MCF 10A (cell line): ENCODE measurements at regions not wholly inside any gene's neighbourhood (a gene's known extent, or its start where the extent isn't known, plus 50 kb on each side); places are given as distances from the start of the nearest gene placed in this dataset.
"Not testable (repeated sequence)": the region's sequence is repeated elsewhere in the genome, so short reads cannot be mapped to it uniquely, and the experiment has no call there.

ENCODE experiments used
- BruUV-seq: library from RNA; stranded (reverse); fragments of 400-500 nt; replicated peaks from 2 replicates; lab custom pipeline; 2021; lab: Mats Ljungman, UMichigan
- CTCF ChIA-PET: fragments of 300-600 bp; sonication (Branson Sonifier 250); formaldehyde crosslinking; extraction: SDS; loops from one replicate; lab custom pipeline; 2021; ENCODE audit warnings: antibody characterized with exemption, inconsistent platforms; lab: Yijun Ruan, JAX
- POLR2A ChIA-PET: fragments of 300-600, 350-650 bp; sonication (Branson Sonifier 250); formaldehyde crosslinking; extraction: SDS; loops from one replicate; lab custom pipeline; 2020; ENCODE audit warnings: antibody characterized with exemption, inconsistent platforms; lab: Yijun Ruan, JAX
- DNase-seq: peaks from one replicate; pipeline ENCODE4 v3.0.0-alpha.2; 2018; ENCODE audit not compliant: unreplicated experiment
- H3K27ac Mint-ChIP-seq: one replicate; pipeline ENCODE4 v1.8.0; 2022; ENCODE audit warnings: mild to moderate bottlenecking, low read depth, mixed read lengths; ENCODE audit not compliant: unreplicated experiment
- H3K27me3 Mint-ChIP-seq: one replicate; pipeline ENCODE4 v1.8.0; 2022; ENCODE audit warnings: mixed read lengths; ENCODE audit not compliant: insufficient read depth, unreplicated experiment
- H3K36me3 Mint-ChIP-seq: one replicate; pipeline ENCODE4 v1.8.0; 2022; ENCODE audit warnings: mild to moderate bottlenecking, moderate library complexity, mixed read lengths; ENCODE audit not compliant: insufficient read depth, unreplicated experiment
- H3K4me1 Mint-ChIP-seq: one replicate; pipeline ENCODE4 v1.8.0; 2022; ENCODE audit warnings: mixed read lengths; ENCODE audit not compliant: insufficient read depth, unreplicated experiment
- H3K4me3 Mint-ChIP-seq: one replicate; pipeline ENCODE4 v1.8.0; 2022; ENCODE audit warnings: mild to moderate bottlenecking, moderate library complexity, mixed read lengths; ENCODE audit not compliant: unreplicated experiment
- H3K9me3 Mint-ChIP-seq: one replicate; pipeline ENCODE4 v1.8.0; 2022; ENCODE audit warnings: mixed read lengths; ENCODE audit not compliant: unreplicated experiment
- CTCF ChIP-seq: fragments of 200-600 bp; IDR thresholded peaks from one replicate; pipeline ENCODE4 v1.8.0; 2022; ENCODE audit warnings: antibody characterized with exemption, mild to moderate bottlenecking; ENCODE audit not compliant: unreplicated experiment
- intact Hi-C: fragments of 100-400 bp; cut with micrococcal nuclease; formaldehyde crosslinking; loops from 2 replicates; pipeline ENCODE4 v1.14.1; 2022

GRCh38 chr5:142235870-142236672, 88.8 kb downstream of the SPRY4 start:
- intact Hi-C loops, result loop anchor here (10.0 kb wide), 1 partner anchor 1629 kb away; no protein-coding TSS in a partner anchor

GRCh38 chr5:142235050-142235797, 89.6 kb downstream of the SPRY4 start:
- Mint-ChIP-seq H3K27me3 (no peaks in the 10 kb centered on the region), H3K9me3 (no peaks in the 10 kb centered on the region), H3K36me3 (peaks cover 6% of the 10 kb centered on the region), H3K27ac (no peak overlapping the region), H3K4me1 (peaks cover 5% of the 10 kb centered on the region), H3K4me3 (no peak overlapping the region)
- no peak for DNase-seq
- intact Hi-C loops, result loop anchor here (10.0 kb wide), 1 partner anchor 1630 kb away; no protein-coding TSS in a partner anchor
- POLR2A ChIA-PET, result interaction anchor here (0.6 to 1.6 kb wide), 2 partner anchors 11 to 12 kb away, joined by 4 read pairs; no protein-coding TSS in a partner anchor
- CTCF ChIA-PET, result no interaction called here
- BruUV-seq, result no TSS peak
- no peak for TF ChIP-seq CTCF

More at GRCh38 chr5:142235870-142236672, 88.8 kb downstream of the SPRY4 start:
- H3K4me1 Mint-ChIP-seq, result peaks cover 5% of the 10 kb centered on the region
- H3K36me3 Mint-ChIP-seq, result peaks cover 6% of the 10 kb centered on the region
- TF ChIP-seq CTCF, result no peak
- CTCF ChIA-PET, result no interaction called here
- POLR2A ChIA-PET, result no interaction called here
- no peaks in the 10 kb centered on the region for H3K9me3 Mint-ChIP-seq
- H3K27me3 Mint-ChIP-seq, result no peaks in the 10 kb centered on the region
- BruUV-seq, result no TSS peak
- no peak overlapping the region for H3K4me3 Mint-ChIP-seq
- no peak for DNase-seq
- H3K27ac Mint-ChIP-seq, result no peak overlapping the region

- DNase-seq, result no peak
- ChIA-PET POLR2A (interaction anchor here (1.2 to 1.6 kb wide), 3 partner anchors 10 to 13 kb away, joined by 3 to 6 read pairs (median 4); no protein-coding TSS in a partner anchor), CTCF (interaction anchor here (1.0 kb wide), 1 partner anchor 11 kb away, joined by 3 read pairs; no protein-coding TSS in a partner anchor)
- no peaks in the 10 kb centered on the region for H3K27me3 Mint-ChIP-seq
- TF ChIP-seq CTCF, result no peak
- peaks cover 6% of the 10 kb centered on the region for H3K36me3 Mint-ChIP-seq
- peaks cover 5% of the 10 kb centered on the region for H3K4me1 Mint-ChIP-seq
- H3K9me3 Mint-ChIP-seq, result no peaks in the 10 kb centered on the region
- intact Hi-C loops, result loop anchor here (10.0 kb wide), 1 partner anchor 1631 kb away; no protein-coding TSS in a partner anchor
- no peak overlapping the region for H3K27ac Mint-ChIP-seq
- no peak overlapping the region for H3K4me3 Mint-ChIP-seq
- no TSS peak for BruUV-seq
These were observed 91.5 kb downstream of the SPRY4 start for GRCh38 chr5:142233083-142234032.

GRCh38 chr5:142230949-142231348, 93.9 kb downstream of the SPRY4 start:
- H3K4me3 Mint-ChIP-seq, H3K9me3 Mint-ChIP-seq, BruUV-seq, POLR2A ChIA-PET, CTCF ChIA-PET, H3K4me1 Mint-ChIP-seq, H3K36me3 Mint-ChIP-seq, H3K27ac Mint-ChIP-seq, H3K27me3 Mint-ChIP-seq: not testable (repeated sequence)
- peak; percentile 43 for DNase-seq
- intact Hi-C loops, result loop anchor here (10.0 kb wide), 1 partner anchor 1634 kb away; no protein-coding TSS in a partner anchor
